Inferior parietal cortex (tissue), 1 donor: ENCODE measurements at regions not wholly inside any gene's neighbourhood (a gene's known extent, or its start where the extent isn't known, plus 50 kb on each side); places are given as distances from the start of the nearest gene placed in this dataset.
"Not testable (repeated sequence)": the region's sequence is repeated elsewhere in the genome, so short reads cannot be mapped to it uniquely, and the experiment has no call there.

Experiments used
- DNase-seq: peaks from one replicate; pipeline ENCODE4 v3.0.0-alpha.2; 2016; ENCODE audit errors: extremely low spot score

GRCh38 chr1:233722212-233722979, 108.5 kb downstream of the KCNK1 start:
- no peak for DNase-seq

GRCh38 chr1:233723387-233723786, 109.5 kb downstream of the KCNK1 start:
- no peak for DNase-seq

GRCh38 chr1:233724131-233724631, 110.3 kb downstream of the KCNK1 start:
- not testable (repeated sequence) for DNase-seq

- DNase-seq = no peak
Observed at GRCh38 chr1:233725423-233725822, 111.5 kb downstream of the KCNK1 start.

GRCh38 chr1:233728721-233729120, 114.8 kb downstream of the KCNK1 start:
- no peak for DNase-seq

- no peak for DNase-seq
Observed at GRCh38 chr1:233730380-233730779, 116.5 kb downstream of the KCNK1 start.

GRCh38 chr1:233730809-233731208, 116.9 kb downstream of the KCNK1 start:
- DNase-seq = no peak

GRCh38 chr1:233732206-233732605, 118.3 kb downstream of the KCNK1 start:
- DNase-seq = no peak

- DNase-seq = no peak
Observed at GRCh38 chr1:233734456-233734855, 120.5 kb downstream of the KCNK1 start.

- no peak for DNase-seq
Observed at GRCh38 chr1:233735331-233735730, 121.4 kb downstream of the KCNK1 start.

- DNase-seq = no peak
Observed at GRCh38 chr1:233735847-233736246, 121.9 kb downstream of the KCNK1 start.

GRCh38 chr1:233737341-233737740, 123.4 kb downstream of the KCNK1 start:
- DNase-seq = no peak

GRCh38 chr1:233738396-233738795, 124.5 kb downstream of the KCNK1 start:
- DNase-seq = no peak

- no peak for DNase-seq
Observed at GRCh38 chr1:233738850-233739249, 124.9 kb downstream of the KCNK1 start.

- DNase-seq = no peak
Observed at GRCh38 chr1:233744779-233745513, 131.0 kb downstream of the KCNK1 start.

GRCh38 chr1:233750139-233750538, 136.2 kb downstream of the KCNK1 start:
- no peak for DNase-seq

- no peak for DNase-seq
Observed at GRCh38 chr1:233759665-233760064, 144.8 kb upstream of the SLC35F3 start.

- not testable (repeated sequence) for DNase-seq
Observed at GRCh38 chr1:233764304-233764703, 140.2 kb upstream of the SLC35F3 start.

- DNase-seq = peak; percentile 68
Observed at GRCh38 chr1:233777566-233777965, 126.9 kb upstream of the SLC35F3 start.

GRCh38 chr1:233780049-233780448, 124.4 kb upstream of the SLC35F3 start:
- no peak for DNase-seq

GRCh38 chr1:233782937-233783586, 121.4 kb upstream of the SLC35F3 start:
- DNase-seq = no peak

GRCh38 chr1:233787599-233787998, 116.9 kb upstream of the SLC35F3 start:
- DNase-seq = no peak
